Neural progenitor cell (in vitro differentiated cells): ENCODE measurements at regions not wholly inside any gene's neighbourhood (a gene's known extent, or its start where the extent isn't known, plus 50 kb on each side); places are given as distances from the start of the nearest gene placed in this dataset.

Experiments used
- EZH2 ChIP-seq: fragments of 200-600 bp; sonication (generic); IDR thresholded peaks from 2 replicates; pipeline ENCODE4 v1.6.1; 2017; ENCODE audit warnings: antibody characterized with exemption, mild to moderate bottlenecking, moderate library complexity
- TF ChIP-seq, protein P1 (sequence below): fragments of 200-600 bp; sonication (generic); IDR thresholded peaks from 2 replicates; pipeline ENCODE4 v1.5.1; 2017; ENCODE audit warnings: antibody characterized with exemption, mild to moderate bottlenecking

DNA sequence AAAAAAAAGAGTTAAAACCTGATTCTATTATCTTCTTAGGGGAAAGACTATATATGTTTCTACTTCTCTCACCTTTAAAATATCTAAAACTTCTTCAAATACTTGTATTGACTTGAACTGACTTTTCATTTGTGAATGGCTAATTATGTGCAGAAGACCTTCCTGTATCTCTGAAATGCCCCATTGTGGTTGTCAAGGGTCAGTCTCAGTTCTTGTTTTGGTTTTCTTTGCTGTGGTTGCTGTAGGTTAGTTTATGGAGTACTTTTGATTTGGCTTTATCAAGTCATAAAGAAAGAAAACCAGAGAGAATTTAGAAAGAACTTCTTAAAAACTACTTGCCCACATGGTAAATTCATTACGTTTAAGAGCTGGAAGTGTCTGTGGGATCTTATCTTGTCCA lies 345.3 kb upstream of the POU1F1 start:
- TF ChIP-seq, protein P1, sequence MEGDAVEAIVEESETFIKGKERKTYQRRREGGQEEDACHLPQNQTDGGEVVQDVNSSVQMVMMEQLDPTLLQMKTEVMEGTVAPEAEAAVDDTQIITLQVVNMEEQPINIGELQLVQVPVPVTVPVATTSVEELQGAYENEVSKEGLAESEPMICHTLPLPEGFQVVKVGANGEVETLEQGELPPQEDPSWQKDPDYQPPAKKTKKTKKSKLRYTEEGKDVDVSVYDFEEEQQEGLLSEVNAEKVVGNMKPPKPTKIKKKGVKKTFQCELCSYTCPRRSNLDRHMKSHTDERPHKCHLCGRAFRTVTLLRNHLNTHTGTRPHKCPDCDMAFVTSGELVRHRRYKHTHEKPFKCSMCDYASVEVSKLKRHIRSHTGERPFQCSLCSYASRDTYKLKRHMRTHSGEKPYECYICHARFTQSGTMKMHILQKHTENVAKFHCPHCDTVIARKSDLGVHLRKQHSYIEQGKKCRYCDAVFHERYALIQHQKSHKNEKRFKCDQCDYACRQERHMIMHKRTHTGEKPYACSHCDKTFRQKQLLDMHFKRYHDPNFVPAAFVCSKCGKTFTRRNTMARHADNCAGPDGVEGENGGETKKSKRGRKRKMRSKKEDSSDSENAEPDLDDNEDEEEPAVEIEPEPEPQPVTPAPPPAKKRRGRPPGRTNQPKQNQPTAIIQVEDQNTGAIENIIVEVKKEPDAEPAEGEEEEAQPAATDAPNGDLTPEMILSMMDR: no peak
- TF ChIP-seq EZH2: no peak
